Left lung (tissue), 4 donors: ENCODE measurements at regions not wholly inside any gene's neighbourhood (a gene's known extent, or its start where the extent isn't known, plus 50 kb on each side); places are given as distances from the start of the nearest gene placed in this dataset.
A peak's percentile ranks its signal among the peaks of the same experiment; 100 is the strongest.

Experiments
- ATAC-seq: fragments of 200-7000 bp; cut with Tn5 transposase; one replicate; pipeline ENCODE4 v1.9.1; 2020; ENCODE audit warnings: moderate library complexity
- DNase-seq, 4 donors: peaks; one replicate each; pipeline ENCODE4 v3.0.0-alpha.2; 2013 to 2020
- H3K27ac ChIP-seq, 2 donors: fragments of 200-600 bp; sonication (generic) in 1 of 2; one replicate each; pipeline versions ENCODE4 v1.5.0 to v1.8.0; 2020 to 2021
- H3K27me3 ChIP-seq, 2 donors: fragments of 200-600 bp; sonication (generic) in 1 of 2; one replicate each; pipeline versions ENCODE4 v1.5.0 to v1.8.0; 2020 to 2021
- H3K36me3 ChIP-seq, 2 donors: fragments of 200-600 bp; sonication (generic) in 1 of 2; one replicate each; pipeline versions ENCODE4 v1.5.0 to v1.8.0; 2020 to 2021
- H3K4me1 ChIP-seq, 2 donors: fragments of 200-600 bp; one replicate each; pipeline ENCODE4 v1.8.0; 2021
- H3K4me3 ChIP-seq, 2 donors: fragments of 200-600 bp; sonication (generic) in 1 of 2; one replicate each; pipeline versions ENCODE4 v1.5.0 to v1.8.0; 2020 to 2021; ENCODE audit warnings: mild to moderate bottlenecking in 1 of 2
- H3K9me3 ChIP-seq, 2 donors: fragments of 200-600 bp; sonication (generic) in 1 of 2; one replicate each; pipeline versions ENCODE4 v1.5.0 to v1.8.0; 2020 to 2021
- CTCF ChIP-seq, 2 donors: fragments of 200-600 bp; sonication (generic) in 1 of 2; IDR thresholded peaks; one replicate each; pipeline versions ENCODE4 v1.5.0 to v1.8.0; 2021; ENCODE audit warnings: antibody characterized with exemption in 2 of 2
- intact Hi-C, 2 donors: fragments of 100-400 bp; cut with DNase I; formaldehyde crosslinking; loops; one replicate each; pipeline versions ENCODE4 v1.11.2 to v1.14.2; 2022
- donor health status: DM: no; HTN: yes; CAD: no.
- donor health status: DM: no; HTN: no; CAD: no.

- DNase-seq (no peak), ATAC-seq (no peak)
- no peak overlapping the region for H3K27ac ChIP-seq
- H3K9me3 ChIP-seq: no peaks in the 10 kb centered on the region
- H3K36me3 ChIP-seq: no peaks in the 10 kb centered on the region
- H3K4me1 ChIP-seq: no peaks in the 10 kb centered on the region
- H3K27me3 ChIP-seq: no peaks in the 10 kb centered on the region
- intact Hi-C loops: no loop called here
- TF ChIP-seq CTCF (IDR thresholded peaks at IDR 0.05): no peak
- H3K4me3 ChIP-seq: no peak overlapping the region
Measured at GRCh38 chrX:96140796-96141195, 543.8 kb upstream of the DIAPH2 start.

DNA sequence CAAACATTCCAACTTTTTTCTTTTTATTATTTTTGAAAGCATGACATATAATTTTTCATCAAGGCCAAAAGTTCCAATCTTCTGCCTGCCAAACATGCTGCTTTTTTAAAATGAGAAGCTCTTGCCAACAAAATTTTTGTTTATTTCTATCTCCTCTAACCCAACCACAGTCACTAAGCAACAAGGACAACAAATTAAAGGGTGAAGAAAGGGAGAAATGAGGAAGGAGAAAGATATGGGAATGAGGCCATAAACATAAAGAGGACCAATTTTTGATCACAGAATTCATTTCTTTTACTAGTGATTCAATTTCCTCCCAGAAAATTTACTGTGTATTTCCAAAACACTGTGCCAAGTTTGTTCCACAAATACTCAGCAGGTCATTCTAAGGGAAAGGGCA is 537.0 kb upstream of the DIAPH2 start:
- Histone ChIP-seq H3K36me3 (no peaks in the 10 kb centered on the region), H3K27ac (peak overlapping the region in 1 of 2 donors; percentile 45), H3K4me1 (no peaks in the 10 kb centered on the region), H3K9me3 (peaks cover 0 to 1% of the 10 kb centered on the region in 2 donors), H3K27me3 (no peaks in the 10 kb centered on the region), H3K4me3 (no peak overlapping the region)
- ATAC-seq (peak; percentile 22), DNase-seq (peak in 2 of 4 donors; percentile 57 to 73)
- TF ChIP-seq CTCF (IDR thresholded peaks at IDR 0.05): no peak
- intact Hi-C loops: no loop called here

- intact Hi-C loops: no loop called here
- ATAC-seq (no peak), DNase-seq (no peak)
- no peak for TF ChIP-seq CTCF (IDR thresholded peaks at IDR 0.05)
- Histone ChIP-seq H3K27ac (no peak overlapping the region), H3K4me1 (no peaks in the 10 kb centered on the region), H3K27me3 (no peaks in the 10 kb centered on the region), H3K9me3 (no peaks in the 10 kb centered on the region), H3K36me3 (no peaks in the 10 kb centered on the region), H3K4me3 (no peak overlapping the region)
Measured at GRCh38 chrX:96170626-96171025, 514.0 kb upstream of the DIAPH2 start.

DNA sequence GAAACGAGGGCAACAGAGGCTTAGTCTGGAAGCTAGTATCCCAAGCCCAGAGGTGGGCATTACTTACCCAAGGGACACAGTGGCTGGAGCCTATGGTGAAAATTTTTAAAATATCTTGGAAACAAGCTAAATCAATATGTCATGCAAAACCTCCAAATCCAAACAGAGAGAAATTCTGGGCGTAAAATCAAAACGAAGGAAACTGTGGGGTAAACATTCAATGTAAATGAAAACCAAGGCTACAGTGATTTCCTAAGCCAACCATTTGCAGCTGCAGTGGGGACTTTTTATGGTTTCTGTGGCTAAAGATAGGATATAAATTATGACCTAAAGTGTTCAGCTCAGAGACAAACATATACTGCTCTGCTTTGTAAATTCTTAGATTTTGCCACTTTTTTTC is 507.7 kb upstream of the DIAPH2 start:
- peak in 1 of 4 donors; percentile 13 for DNase-seq
- intact Hi-C loops: no loop called here

GRCh38 chrX:96181605-96182004 is 503.0 kb upstream of the DIAPH2 start:
- no peaks in the 10 kb centered on the region for H3K27me3 ChIP-seq
- H3K36me3 ChIP-seq: no peaks in the 10 kb centered on the region
- H3K27ac ChIP-seq: no peak overlapping the region
- no peaks in the 10 kb centered on the region for H3K4me1 ChIP-seq
- no peaks in the 10 kb centered on the region for H3K9me3 ChIP-seq
- TF ChIP-seq CTCF (IDR thresholded peaks at IDR 0.05): no peak
- H3K4me3 ChIP-seq: no peak overlapping the region
- ATAC-seq (no peak), DNase-seq (no peak)
- intact Hi-C loops: no loop called here

More for the DNA sequence above, 507.7 kb upstream of the DIAPH2 start:
- Histone ChIP-seq H3K4me3 (no peak overlapping the region), H3K4me1 (no peaks in the 10 kb centered on the region), H3K9me3 (no peaks in the 10 kb centered on the region), H3K27ac (no peak overlapping the region), H3K27me3 (no peaks in the 10 kb centered on the region), H3K36me3 (no peaks in the 10 kb centered on the region)
- no peak for TF ChIP-seq CTCF (IDR thresholded peaks at IDR 0.05)
- no peak for ATAC-seq
